HepG2 (cell line): ENCODE measurements at regions not wholly inside any gene's neighbourhood (a gene's known extent, or its start where the extent isn't known, plus 50 kb on each side); places are given as distances from the start of the nearest gene placed in this dataset.

Experiments
- ATAC-seq: fragments of 200-7000 bp; cut with Tn5 transposase; 3 replicates; pipeline ENCODE4 v1.9.1; 2020; ENCODE audit warnings: mild to moderate bottlenecking, moderate library complexity
- BruUV-seq: library from RNA; stranded (reverse); fragments of 400-500 nt; replicated peaks from 2 replicates; lab custom pipeline; 2021; lab: Mats Ljungman, UMichigan
- CTCF ChIA-PET: fragments of 300-600 bp; formaldehyde crosslinking; extraction: SDS; loops from one replicate; lab custom pipeline; 2021; ENCODE audit warnings: low total read pairs, inconsistent platforms, low intra/inter-chr PET ratio; lab: Yijun Ruan, JAX
- POLR2A ChIA-PET: fragments of 350-600 bp; sonication (Branson Sonifier 250); formaldehyde crosslinking; loops from one replicate; lab custom pipeline; 2020; ENCODE audit warnings: antibody characterized with exemption, inconsistent platforms; lab: Yijun Ruan, JAX
- DNase-seq: peaks from one replicate; pipeline ENCODE4 v3.0.0-alpha.2; 2015; ENCODE audit warnings: low spot score
- FAIRE-seq: peaks from 3 replicates; lab custom pipeline; 2011; peaks lifted over from hg19 to GRCh38; lab: Jason Lieb, UNC
- H2AFZ ChIP-seq: one replicate; pipeline ENCODE4 v1.6.1; 2011; ENCODE audit warnings: low read length, inconsistent platforms
- H3K27ac ChIP-seq: fragments of 300-600 bp; 3 replicates; pipeline ENCODE4 v1.8.0; 2011; ENCODE audit warnings: mixed run types, mild to moderate bottlenecking, mixed read lengths, low read length, inconsistent platforms; ENCODE audit not compliant: insufficient read depth; ENCODE audit errors: extremely low read length
- H3K27me3 ChIP-seq, 2 experiments: fragments of 200-600 bp in 1 of 2; 2 replicates in 1 of 2; 3 replicates in 1 of 2; pipeline versions ENCODE4 v1.6.0 to v1.8.0; 2011; ENCODE audit warnings: low read length in 2 of 2, mild to moderate bottlenecking in 2 of 2, moderate library complexity in 2 of 2, inconsistent platforms in 1 of 2; ENCODE audit not compliant: insufficient read depth in 2 of 2, control insufficient read depth in 1 of 2
- H3K36me3 ChIP-seq, 2 experiments: fragments of 200-600 bp in 1 of 2; replicated peaks in 1 of 2; 2 replicates in 1 of 2; 3 replicates in 1 of 2; pipeline versions ENCODE4 v1.5.1 to v1.8.0; 2011; ENCODE audit warnings: low read length in 2 of 2, inconsistent platforms in 1 of 2; ENCODE audit not compliant: insufficient read depth in 2 of 2, control insufficient read depth in 1 of 2
- H3K4me1 ChIP-seq: 2 replicates; pipeline ENCODE4 v1.5.1; 2012; ENCODE audit warnings: low read length, inconsistent platforms; ENCODE audit not compliant: insufficient read depth
- H3K4me2 ChIP-seq: 2 replicates; pipeline ENCODE4 v1.6.0; 2011; ENCODE audit warnings: low read depth, low read length, inconsistent platforms
- H3K4me3 ChIP-seq, 3 experiments: fragments of 200-600 bp in 1 of 3; sonication (generic), shearing (Covaris generic) in 1 of 3; replicated peaks in 1 of 3; 2 replicates each; pipeline ENCODE4 v1.5.1; 2011 to 2016; ENCODE audit warnings: low read length in 3 of 3, inconsistent platforms in 2 of 3, low read depth in 2 of 3, mild to moderate bottlenecking in 2 of 3, control low read depth in 1 of 3, mixed read lengths in 1 of 3; ENCODE audit not compliant: insufficient read depth in 1 of 3
- H3K79me2 ChIP-seq: one replicate; pipeline ENCODE4 v1.6.1; 2011; ENCODE audit warnings: low read length, inconsistent platforms; ENCODE audit not compliant: insufficient read depth
- H3K9ac ChIP-seq: 2 replicates; pipeline ENCODE4 v1.6.0; 2011; ENCODE audit warnings: mild to moderate bottlenecking, low read depth, low read length, inconsistent platforms; ENCODE audit not compliant: insufficient read depth
- H3K9me3 ChIP-seq: 2 replicates; pipeline ENCODE4 v1.5.1; 2012; ENCODE audit warnings: mild to moderate bottlenecking, low read length
- H4K20me1 ChIP-seq: 2 replicates; pipeline ENCODE4 v1.6.0; 2011; ENCODE audit warnings: inconsistent platforms, mild to moderate bottlenecking, low read length, moderate library complexity; ENCODE audit not compliant: insufficient read depth
- ADNP ChIP-seq: sonication (generic); formaldehyde crosslinking; IDR thresholded peaks from 2 replicates; pipeline ENCODE4 v1.4.0; 2020; ENCODE audit warnings: missing genetic modification reagents
- AKAP8 ChIP-seq: sonication (generic); formaldehyde crosslinking; IDR thresholded peaks from 2 replicates; pipeline ENCODE4 v1.5.1; 2020; ENCODE audit warnings: mild to moderate bottlenecking, missing genetic modification reagents
- CBFB ChIP-seq: sonication (generic); formaldehyde crosslinking; IDR thresholded peaks from 2 replicates; pipeline ENCODE4 v1.4.0; 2020; ENCODE audit warnings: missing genetic modification reagents
- CREB1 ChIP-seq, 2 experiments: fragments of 450-650 bp in 1 of 2; IDR thresholded peaks; 2 replicates each; pipeline ENCODE4 v1.6.1; 2016 to 2017; ENCODE audit warnings: control low read depth in 1 of 2, mild to moderate bottlenecking in 1 of 2, missing compliant biosample characterization in 1 of 2, missing genetic modification characterization in 1 of 2
- HES4 ChIP-seq: sonication (generic); formaldehyde crosslinking; IDR thresholded peaks from 2 replicates; pipeline ENCODE4 v1.9.0; 2021; ENCODE audit warnings: mild to moderate bottlenecking, missing genetic modification reagents, borderline replicate concordance
- MAX ChIP-seq: IDR thresholded peaks from 2 replicates; pipeline ENCODE4 v1.6.1; 2012; ENCODE audit warnings: inconsistent platforms
- ZBTB20 ChIP-seq: sonication (generic); formaldehyde crosslinking; IDR thresholded peaks from 2 replicates; pipeline ENCODE4 v1.8.1; 2023; ENCODE audit warnings: missing genetic modification reagents, low read depth, mild to moderate bottlenecking, borderline replicate concordance
- ZFYVE20 ChIP-seq: sonication (generic); formaldehyde crosslinking; IDR thresholded peaks from 2 replicates; pipeline ENCODE4 v1.8.0; 2023; ENCODE audit warnings: low read depth, mild to moderate bottlenecking, moderate library complexity, missing genetic modification reagents, borderline replicate concordance
- ZNF136 ChIP-seq: sonication (generic); formaldehyde crosslinking; IDR thresholded peaks from 2 replicates; pipeline ENCODE4 v1.8.1; 2022; ENCODE audit warnings: low read depth, mild to moderate bottlenecking, moderate library complexity, missing genetic modification reagents
- ZNF343 ChIP-seq: sonication (generic); formaldehyde crosslinking; IDR thresholded peaks from 2 replicates; pipeline ENCODE4 v1.4.0; 2020; ENCODE audit warnings: mild to moderate bottlenecking, missing genetic modification reagents
- ZNF557 ChIP-seq: sonication (generic); formaldehyde crosslinking; IDR thresholded peaks from 2 replicates; pipeline ENCODE4 v1.4.0; 2020; ENCODE audit warnings: missing genetic modification reagents
- ZNF713 ChIP-seq: sonication (generic); formaldehyde crosslinking; IDR thresholded peaks from 2 replicates; pipeline ENCODE4 v1.4.0; 2020; ENCODE audit warnings: mild to moderate bottlenecking, missing genetic modification reagents
- ZNF740 ChIP-seq: sonication (generic); formaldehyde crosslinking; IDR thresholded peaks from 2 replicates; pipeline ENCODE4 v1.4.0; 2020; ENCODE audit warnings: missing genetic modification reagents
- ZSCAN20 ChIP-seq: sonication (generic); formaldehyde crosslinking; IDR thresholded peaks from 2 replicates; pipeline ENCODE4 v1.4.0; 2020; ENCODE audit warnings: missing genetic modification reagents, mild to moderate bottlenecking, borderline replicate concordance
- WGBS: methylation state at CpG from one replicate; pipeline ENCODE4 v1.1.6; 2017; ENCODE audit warnings: low lambda C conversion rate; 5-methylcytosine and 5-hydroxymethylcytosine counted together
- in situ Hi-C: cut with HindIII; loops from 2 replicates; pipeline ENCODE4 v1.10.0; 2017; ENCODE audit warnings: low pct_unique_long_range_greater_than_20kb; ENCODE audit not compliant: extremely low pct_ligation_motif_present
- intact Hi-C: fragments of 100-400 bp; cut with micrococcal nuclease; formaldehyde crosslinking; loops from one replicate; pipeline ENCODE4 v1.10.0; 2022; ENCODE audit not compliant: unreplicated experiment
- TF ChIP-seq, protein P1 (sequence below): sonication (generic); formaldehyde crosslinking; conservative IDR thresholded peaks from 2 replicates; pipeline ENCODE4 v1.8.1; 2023; ENCODE audit warnings: missing genetic modification reagents
- TF ChIP-seq, protein P2 (sequence below): sonication (generic); formaldehyde crosslinking; IDR thresholded peaks from 2 replicates; pipeline ENCODE4 v1.8.1; 2023; ENCODE audit warnings: mild to moderate bottlenecking, moderate library complexity, missing genetic modification reagents

- FAIRE-seq (no peak), DNase-seq (no peak), ATAC-seq (no peak)
- WGBS, result 69% methylated on average over 3 of the region's 3 CpGs
- H4K20me1 ChIP-seq, result no peaks in the 10 kb centered on the region
- in situ Hi-C loops, result no loop called here
- no peaks in the 10 kb centered on the region for H3K79me2 ChIP-seq
- no peak for TF ChIP-seq ZBTB20 (CRISPR knock-in tag)
- no peak for TF ChIP-seq MAX
- no peak for TF ChIP-seq ZSCAN20 (CRISPR knock-in tag)
- no peak for TF ChIP-seq ZFYVE20
- H3K4me2 ChIP-seq, result no peak overlapping the region
- BruUV-seq, result no TSS peak
- H3K27me3 ChIP-seq, result no peaks in the 10 kb centered on the region
- no peak overlapping the region for H3K4me3 ChIP-seq
- no peak overlapping the region for H2AFZ ChIP-seq
- no peaks in the 10 kb centered on the region for H3K9me3 ChIP-seq
- no peak overlapping the region for H3K9ac ChIP-seq
- no peak overlapping the region for H3K27ac ChIP-seq
- no peaks in the 10 kb centered on the region for H3K36me3 ChIP-seq
- intact Hi-C loops, result no loop called here
- ChIA-PET CTCF (no interaction called here), POLR2A (no interaction called here)
- H3K4me1 ChIP-seq, result no peaks in the 10 kb centered on the region
These were observed 244.9 kb downstream of the NAP1L3 start for GRCh38 chrX:93428497-93428896.

- WGBS, result 0% methylated on average over 4 of the region's 6 CpGs
- ATAC-seq, result peak; percentile 50; the same call in 2 of the 3 replicates
- in situ Hi-C loops, result no loop called here
- TF ChIP-seq ZNF557, result no peak
- TF ChIP-seq ZNF343 (CRISPR knock-in tag), result no peak
- TF ChIP-seq, protein P1, sequence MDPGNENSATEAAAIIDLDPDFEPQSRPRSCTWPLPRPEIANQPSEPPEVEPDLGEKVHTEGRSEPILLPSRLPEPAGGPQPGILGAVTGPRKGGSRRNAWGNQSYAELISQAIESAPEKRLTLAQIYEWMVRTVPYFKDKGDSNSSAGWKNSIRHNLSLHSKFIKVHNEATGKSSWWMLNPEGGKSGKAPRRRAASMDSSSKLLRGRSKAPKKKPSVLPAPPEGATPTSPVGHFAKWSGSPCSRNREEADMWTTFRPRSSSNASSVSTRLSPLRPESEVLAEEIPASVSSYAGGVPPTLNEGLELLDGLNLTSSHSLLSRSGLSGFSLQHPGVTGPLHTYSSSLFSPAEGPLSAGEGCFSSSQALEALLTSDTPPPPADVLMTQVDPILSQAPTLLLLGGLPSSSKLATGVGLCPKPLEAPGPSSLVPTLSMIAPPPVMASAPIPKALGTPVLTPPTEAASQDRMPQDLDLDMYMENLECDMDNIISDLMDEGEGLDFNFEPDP (CRISPR knock-in tag), result no peak
- TF ChIP-seq AKAP8 (CRISPR knock-in tag), result no peak
- no peak for TF ChIP-seq ADNP (CRISPR knock-in tag)
- no peak for TF ChIP-seq CBFB (CRISPR knock-in tag)
- no peak for TF ChIP-seq ZNF713 (CRISPR knock-in tag)
- TF ChIP-seq, protein P2, sequence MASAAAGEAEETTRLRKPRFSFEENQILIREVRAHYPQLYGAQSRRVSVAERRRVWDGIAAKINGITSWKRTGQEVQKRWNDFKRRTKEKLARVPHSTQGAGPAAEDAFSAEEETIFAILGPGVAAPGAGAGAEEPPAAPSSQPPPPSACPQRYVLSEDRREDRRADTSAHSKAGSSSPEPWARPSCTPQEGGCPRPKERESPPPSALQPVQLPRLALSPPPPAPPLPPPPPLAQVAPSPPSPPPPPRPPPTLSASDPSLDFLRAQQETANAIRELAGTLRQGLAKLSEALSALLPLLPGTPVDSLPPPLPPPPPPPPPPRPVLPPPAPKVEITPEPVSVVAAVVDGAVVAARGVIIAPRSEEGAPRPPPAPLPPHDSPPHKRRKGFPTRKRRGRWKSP, result no peak
- no peak for TF ChIP-seq ZNF136
- no peak for TF ChIP-seq CREB1 (IDR thresholded peaks at IDR 0.05)
- TF ChIP-seq CREB1 (CRISPR knock-in tag; IDR thresholded peaks at IDR 0.05), result peak; percentile 61; the same call in 1 of the 2 replicates
- TF ChIP-seq ZNF740 (CRISPR knock-in tag), result no peak
- no peak for TF ChIP-seq HES4 (CRISPR knock-in tag)
These were observed 250.7 kb downstream of the NAP1L3 start for GRCh38 chrX:93422693-93423092.

More at GRCh38 chrX:93422693-93423092, 250.7 kb downstream of the NAP1L3 start:
- POLR2A ChIA-PET, result no interaction called here
- Histone ChIP-seq H3K27ac (no peak overlapping the region), H3K36me3 (no peaks in the 10 kb centered on the region), H3K4me3 (no peak overlapping the region), H3K9me3 (no peaks in the 10 kb centered on the region), H2AFZ (no peak overlapping the region), H3K9ac (no peak overlapping the region), H3K79me2 (no peaks in the 10 kb centered on the region), H3K27me3 (no peaks in the 10 kb centered on the region), H4K20me1 (no peaks in the 10 kb centered on the region), H3K4me1 (no peaks in the 10 kb centered on the region), H3K4me2 (no peak overlapping the region)
- BruUV-seq, result no TSS peak
- peak; percentile 66 for FAIRE-seq
- peak; percentile 0 for DNase-seq
- intact Hi-C loops, result no loop called here
- CTCF ChIA-PET, result no interaction called here
